Epithelial cell of prostate (primary cell): ENCODE measurements at regions not wholly inside any gene's neighbourhood (a gene's known extent, or its start where the extent isn't known, plus 50 kb on each side); places are given as distances from the start of the nearest gene placed in this dataset.
A peak's percentile ranks its signal among the peaks of the same experiment; 100 is the strongest.
"Not testable (repeated sequence)": the region's sequence is repeated elsewhere in the genome, so short reads cannot be mapped to it uniquely, and the experiment has no call there.

Experiments used
- DNase-seq: peaks from one replicate; pipeline ENCODE4 v3.0.0-alpha.2; 2011; ENCODE audit warnings: low read depth, low spot score
- H3K27ac ChIP-seq: fragments of 450-650 bp; 2 replicates; pipeline ENCODE4 v1.5.1; 2017; ENCODE audit warnings: mild to moderate bottlenecking

- DNase-seq, result no peak
- H3K27ac ChIP-seq, result no peak overlapping the region
Observed at GRCh38 chr6:22205266-22205665, 91.6 kb downstream of the PRL start.

- H3K27ac ChIP-seq, result no peak overlapping the region
Observed at GRCh38 chr6:22206106-22206505, 90.7 kb downstream of the PRL start.

GRCh38 chr6:22208026-22208425, 88.8 kb downstream of the PRL start:
- DNase-seq, result no peak
- no peak overlapping the region for H3K27ac ChIP-seq

More at GRCh38 chr6:22206106-22206505, 90.7 kb downstream of the PRL start:
- no peak for DNase-seq

- no peak overlapping the region for H3K27ac ChIP-seq
- no peak for DNase-seq
Observed at GRCh38 chr6:22214314-22214713, 82.5 kb downstream of the PRL start.

- peak overlapping the region; percentile 1 for H3K27ac ChIP-seq
- DNase-seq, result not testable (repeated sequence)
Observed at GRCh38 chr6:22215474-22215873, 81.4 kb downstream of the PRL start.

- no peak overlapping the region for H3K27ac ChIP-seq
- no peak for DNase-seq
Observed at GRCh38 chr6:22218410-22218809, 78.4 kb downstream of the PRL start.

- no peak for DNase-seq
Observed at GRCh38 chr6:22219925-22220324, 76.9 kb downstream of the PRL start.

GRCh38 chr6:22221211-22221610, 75.6 kb downstream of the PRL start:
- DNase-seq, result peak; percentile 34
- H3K27ac ChIP-seq, result peak overlapping the region; percentile 75

More at GRCh38 chr6:22219925-22220324, 76.9 kb downstream of the PRL start:
- no peak overlapping the region for H3K27ac ChIP-seq

GRCh38 chr6:22221630-22222029, 75.2 kb downstream of the PRL start:
- H3K27ac ChIP-seq, result peak overlapping the region; percentile 75
- peak; percentile 61 for DNase-seq

- no peak overlapping the region for H3K27ac ChIP-seq
- DNase-seq, result no peak
Observed at GRCh38 chr6:22222469-22222868, 74.4 kb downstream of the PRL start.

GRCh38 chr6:22227824-22228610, 68.8 kb downstream of the PRL start:
- DNase-seq, result no peak
- no peak overlapping the region for H3K27ac ChIP-seq

GRCh38 chr6:22231050-22231449, 65.8 kb downstream of the PRL start:
- DNase-seq, result no peak
- H3K27ac ChIP-seq, result peak overlapping the region; percentile 9

GRCh38 chr6:22231616-22232015, 65.2 kb downstream of the PRL start:
- peak overlapping the region; percentile 9 for H3K27ac ChIP-seq
- peak; percentile 37 for DNase-seq

- H3K27ac ChIP-seq, result peak overlapping the region; percentile 73
- DNase-seq, result peak; percentile 95
Observed at GRCh38 chr6:22236626-22237414, 60.0 kb downstream of the PRL start.
